Uterus (tissue), 3 donors: ENCODE measurements at regions not wholly inside any gene's neighbourhood (a gene's known extent, or its start where the extent isn't known, plus 50 kb on each side); places are given as distances from the start of the nearest gene placed in this dataset.

Experiments
- DNase-seq, 2 donors: peaks; one replicate each; pipeline ENCODE4 v3.0.0-alpha.2; 2019 to 2020
- H3K27ac ChIP-seq, 2 donors: fragments of 200-600 bp; sonication (generic); 1 replicate in 1 of 2; 2 replicates in 1 of 2; pipeline ENCODE4 v1.5.1; 2016 to 2018
- H3K27me3 ChIP-seq, 2 donors: fragments of 200-600 bp; sonication (generic); one replicate each; pipeline ENCODE4 v1.5.1; 2018 to 2019; ENCODE audit warnings: control low read depth in 1 of 2
- H3K36me3 ChIP-seq, 2 donors: fragments of 200-600 bp; sonication (generic); one replicate each; pipeline ENCODE4 v1.5.1; 2019; ENCODE audit warnings: control low read depth in 1 of 2
- H3K4me1 ChIP-seq, 2 donors: fragments of 200-600 bp; sonication (generic); one replicate each; pipeline ENCODE4 v1.5.1; 2018 to 2019; ENCODE audit warnings: control low read depth in 1 of 2
- H3K4me3 ChIP-seq, 2 donors: fragments of 200-600 bp; sonication (generic); 1 replicate in 1 of 2; 2 replicates in 1 of 2; pipeline ENCODE4 v1.5.1; 2018 to 2019; ENCODE audit warnings: mild to moderate bottlenecking in 1 of 2
- H3K9me3 ChIP-seq, 2 donors: fragments of 200-600 bp; sonication (generic); one replicate each; pipeline ENCODE4 v1.5.1; 2019; ENCODE audit warnings: control low read depth in 1 of 2
- POLR2A ChIP-seq, 2 donors: fragments of 450-650 bp; IDR thresholded peaks; one replicate each; pipeline ENCODE4 v1.6.1; 2016; ENCODE audit warnings: antibody characterized with exemption in 2 of 2, mild to moderate bottlenecking in 1 of 2, moderate library complexity in 1 of 2
- intact Hi-C: fragments of 100-400 bp; cut with DNase I; formaldehyde crosslinking; loops from one replicate; pipeline ENCODE4 v1.15.1; 2023; ENCODE audit warnings: low total_unique reads
- TF ChIP-seq, protein P1 (sequence below), 4 experiments: fragments of 200-600 bp in 2 of 4; fragments of 450-650 bp in 2 of 4; sonication (generic) in 2 of 4; IDR thresholded peaks; one replicate each; pipeline ENCODE4 v1.5.1; 2016 to 2019; ENCODE audit warnings: antibody characterized with exemption in 4 of 4, mild to moderate bottlenecking in 2 of 4, moderate library complexity in 1 of 4
- donor health status: DM: yes; HTN: yes; CAD: no.

- intact Hi-C loops, result no loop called here
- TF ChIP-seq POLR2A (IDR thresholded peaks at IDR 0.05), result no peak
- TF ChIP-seq, protein P1, sequence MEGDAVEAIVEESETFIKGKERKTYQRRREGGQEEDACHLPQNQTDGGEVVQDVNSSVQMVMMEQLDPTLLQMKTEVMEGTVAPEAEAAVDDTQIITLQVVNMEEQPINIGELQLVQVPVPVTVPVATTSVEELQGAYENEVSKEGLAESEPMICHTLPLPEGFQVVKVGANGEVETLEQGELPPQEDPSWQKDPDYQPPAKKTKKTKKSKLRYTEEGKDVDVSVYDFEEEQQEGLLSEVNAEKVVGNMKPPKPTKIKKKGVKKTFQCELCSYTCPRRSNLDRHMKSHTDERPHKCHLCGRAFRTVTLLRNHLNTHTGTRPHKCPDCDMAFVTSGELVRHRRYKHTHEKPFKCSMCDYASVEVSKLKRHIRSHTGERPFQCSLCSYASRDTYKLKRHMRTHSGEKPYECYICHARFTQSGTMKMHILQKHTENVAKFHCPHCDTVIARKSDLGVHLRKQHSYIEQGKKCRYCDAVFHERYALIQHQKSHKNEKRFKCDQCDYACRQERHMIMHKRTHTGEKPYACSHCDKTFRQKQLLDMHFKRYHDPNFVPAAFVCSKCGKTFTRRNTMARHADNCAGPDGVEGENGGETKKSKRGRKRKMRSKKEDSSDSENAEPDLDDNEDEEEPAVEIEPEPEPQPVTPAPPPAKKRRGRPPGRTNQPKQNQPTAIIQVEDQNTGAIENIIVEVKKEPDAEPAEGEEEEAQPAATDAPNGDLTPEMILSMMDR (IDR thresholded peaks at IDR 0.05), result no peak
Measured at GRCh38 chr17:36683387-36683786, 82.0 kb downstream of the MRM1 start.

DNA sequence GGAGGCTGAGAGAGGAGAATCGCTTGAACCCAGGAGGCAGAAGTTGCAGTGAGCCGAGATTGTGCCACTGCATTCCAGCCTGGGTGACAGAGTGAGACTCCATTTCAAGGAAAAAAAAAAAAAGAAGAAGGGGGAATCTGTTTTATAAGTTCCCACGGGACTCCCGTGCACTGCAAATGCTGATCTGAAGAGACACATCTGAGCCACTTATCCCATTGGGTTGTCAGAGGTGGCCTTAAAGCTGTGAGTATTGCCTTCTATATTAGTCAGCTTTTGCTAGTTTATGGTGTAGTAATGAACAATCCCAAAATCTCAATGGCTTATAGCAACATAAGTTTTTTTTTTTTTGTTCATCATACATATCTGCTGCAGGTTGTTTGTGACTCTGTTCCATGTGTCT lies 82.8 kb downstream of the MRM1 start:
- H3K4me3 ChIP-seq, result no peak overlapping the region
- intact Hi-C loops, result no loop called here
- no peak for DNase-seq

More at GRCh38 chr17:36683387-36683786, 82.0 kb downstream of the MRM1 start:
- no peaks in the 10 kb centered on the region for H3K27me3 ChIP-seq
- H3K36me3 ChIP-seq, result no peaks in the 10 kb centered on the region
- no peaks in the 10 kb centered on the region for H3K9me3 ChIP-seq
- H3K4me1 ChIP-seq, result no peaks in the 10 kb centered on the region
- no peak overlapping the region for H3K4me3 ChIP-seq
- no peak for DNase-seq
- H3K27ac ChIP-seq, result no peak overlapping the region

GRCh38 chr17:36686123-36686669 lies 84.8 kb downstream of the MRM1 start:
- no peak for DNase-seq
- Histone ChIP-seq H3K27ac (no peak overlapping the region), H3K4me1 (no peaks in the 10 kb centered on the region), H3K9me3 (no peaks in the 10 kb centered on the region), H3K27me3 (no peaks in the 10 kb centered on the region), H3K4me3 (no peak overlapping the region), H3K36me3 (no peaks in the 10 kb centered on the region)
- intact Hi-C loops, result no loop called here
- TF ChIP-seq, protein P1 (IDR thresholded peaks at IDR 0.05), result no peak
- no peak for TF ChIP-seq POLR2A (IDR thresholded peaks at IDR 0.05)

More for the DNA sequence above, 82.8 kb downstream of the MRM1 start:
- H3K36me3 ChIP-seq, result no peaks in the 10 kb centered on the region
- no peaks in the 10 kb centered on the region for H3K9me3 ChIP-seq
- no peak overlapping the region for H3K27ac ChIP-seq
- no peak for TF ChIP-seq POLR2A (IDR thresholded peaks at IDR 0.05)
- TF ChIP-seq, protein P1 (IDR thresholded peaks at IDR 0.05), result no peak
- H3K4me1 ChIP-seq, result no peaks in the 10 kb centered on the region
- no peaks in the 10 kb centered on the region for H3K27me3 ChIP-seq

DNA sequence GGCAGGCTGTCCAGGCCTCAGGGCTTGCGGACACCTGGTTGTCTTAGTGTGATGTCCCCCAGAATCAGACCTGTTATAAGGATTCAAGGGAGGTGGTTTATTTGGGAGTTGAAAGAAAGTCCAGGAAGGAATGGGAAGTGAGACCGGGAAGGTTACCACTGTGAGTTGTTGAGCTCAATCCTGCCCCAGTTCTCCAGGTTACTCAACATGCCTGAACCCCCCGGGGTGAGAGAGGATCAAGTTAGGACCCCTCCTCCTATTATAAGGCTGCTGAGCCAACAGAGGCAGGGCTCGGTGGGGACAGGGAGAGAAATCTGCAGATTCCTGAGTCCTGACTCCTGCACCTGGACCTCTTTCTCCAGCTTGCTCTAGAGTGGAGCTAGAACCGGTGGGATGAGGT lies 86.4 kb downstream of the MRM1 start:
- TF ChIP-seq POLR2A (IDR thresholded peaks at IDR 0.05), result no peak
- TF ChIP-seq, protein P1 (IDR thresholded peaks at IDR 0.05), result no peak
- no peak overlapping the region for H3K27ac ChIP-seq
- no peak overlapping the region for H3K4me3 ChIP-seq
- no peak for DNase-seq
- no peaks in the 10 kb centered on the region for H3K27me3 ChIP-seq
- H3K4me1 ChIP-seq, result no peaks in the 10 kb centered on the region
- no peaks in the 10 kb centered on the region for H3K36me3 ChIP-seq
- intact Hi-C loops, result no loop called here
- H3K9me3 ChIP-seq, result no peaks in the 10 kb centered on the region

DNA sequence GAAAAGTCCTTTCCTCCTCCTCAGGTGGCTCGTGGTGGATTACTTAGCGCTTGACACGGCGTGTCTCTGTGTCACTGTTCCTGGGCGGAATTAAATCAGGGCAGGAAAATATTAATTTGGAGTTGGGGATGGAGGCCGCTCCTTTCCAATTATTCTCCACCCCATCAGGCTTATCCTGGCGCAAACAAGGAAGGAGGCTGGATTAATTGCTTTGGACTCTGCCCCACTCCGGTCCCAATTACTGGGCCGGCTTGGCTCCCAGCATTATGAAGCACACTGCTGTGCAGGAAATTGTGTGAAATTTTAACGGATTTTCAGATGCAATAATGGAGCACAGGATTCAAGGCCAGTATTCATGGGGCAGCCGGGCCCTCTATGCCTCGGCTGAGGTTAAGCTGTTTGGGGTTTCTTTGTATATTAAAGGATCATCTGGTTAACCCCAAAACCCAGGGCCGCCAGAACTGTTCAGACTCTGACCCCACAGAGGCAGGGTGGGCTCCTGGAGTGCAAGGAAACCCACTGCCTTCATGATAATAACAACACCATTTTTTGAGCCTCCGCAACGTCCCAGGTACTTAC lies 87.8 kb downstream of the MRM1 start:
- intact Hi-C loops, result no loop called here
- Histone ChIP-seq H3K4me1 (no peaks in the 10 kb centered on the region), H3K27me3 (no peaks in the 10 kb centered on the region), H3K36me3 (no peaks in the 10 kb centered on the region), H3K9me3 (no peaks in the 10 kb centered on the region), H3K4me3 (no peak overlapping the region), H3K27ac (no peak overlapping the region)
- no peak for DNase-seq
- no peak for TF ChIP-seq POLR2A (IDR thresholded peaks at IDR 0.05)
- TF ChIP-seq, protein P1 (IDR thresholded peaks at IDR 0.05), result no peak
